22Rv1 (cell line): ENCODE measurements at regions not wholly inside any gene's neighbourhood (a gene's known extent, or its start where the extent isn't known, plus 50 kb on each side); places are given as distances from the start of the nearest gene placed in this dataset.

Experiments used
- H3K27ac ChIP-seq: fragments of 450-650 bp; 2 replicates; pipeline ENCODE4 v1.5.1; 2017
- ZFX ChIP-seq: fragments of 450-650 bp; IDR thresholded peaks from 2 replicates; pipeline ENCODE4 v1.6.1; 2017; ENCODE audit warnings: antibody characterized with exemption, borderline replicate concordance
- TF ChIP-seq, protein P1 (sequence below): fragments of 450-650 bp; IDR thresholded peaks from 2 replicates; pipeline ENCODE4 v1.5.1; 2017; ENCODE audit warnings: mild to moderate bottlenecking

DNA sequence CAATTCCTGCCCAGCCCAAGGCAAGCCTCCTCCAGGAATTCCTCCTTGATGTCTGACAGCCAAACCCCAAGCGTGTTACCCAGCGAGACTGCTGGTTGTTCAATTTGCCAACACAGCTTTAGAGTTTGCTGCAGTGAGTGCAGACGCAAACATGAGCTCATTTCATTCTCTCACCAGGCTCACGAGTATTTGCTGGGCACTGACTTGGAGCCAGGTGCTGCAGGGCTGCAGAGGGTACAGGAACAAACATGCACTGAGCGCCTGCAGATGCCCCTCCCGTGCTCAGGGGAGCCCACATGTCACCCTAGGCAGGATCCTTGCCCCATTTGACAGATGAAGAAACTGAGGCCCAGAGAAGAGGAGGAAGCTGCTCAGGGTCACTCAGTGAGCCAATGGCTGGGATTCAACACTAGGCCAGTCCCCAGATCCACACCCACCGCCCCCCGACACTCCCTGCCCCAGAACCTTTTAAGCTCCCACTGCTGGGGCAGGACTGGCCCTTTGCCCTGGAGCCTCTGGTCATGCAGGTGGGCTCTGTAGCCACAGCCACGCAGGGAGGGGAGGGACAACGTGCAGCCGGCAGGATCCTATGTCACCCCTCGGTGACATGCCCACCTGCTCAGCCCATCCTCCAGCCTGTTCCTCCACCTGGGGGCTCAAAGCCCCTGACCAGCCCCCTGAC, 363.7 kb downstream of the MATN1 start:
- TF ChIP-seq ZFX = no peak
- TF ChIP-seq, protein P1, sequence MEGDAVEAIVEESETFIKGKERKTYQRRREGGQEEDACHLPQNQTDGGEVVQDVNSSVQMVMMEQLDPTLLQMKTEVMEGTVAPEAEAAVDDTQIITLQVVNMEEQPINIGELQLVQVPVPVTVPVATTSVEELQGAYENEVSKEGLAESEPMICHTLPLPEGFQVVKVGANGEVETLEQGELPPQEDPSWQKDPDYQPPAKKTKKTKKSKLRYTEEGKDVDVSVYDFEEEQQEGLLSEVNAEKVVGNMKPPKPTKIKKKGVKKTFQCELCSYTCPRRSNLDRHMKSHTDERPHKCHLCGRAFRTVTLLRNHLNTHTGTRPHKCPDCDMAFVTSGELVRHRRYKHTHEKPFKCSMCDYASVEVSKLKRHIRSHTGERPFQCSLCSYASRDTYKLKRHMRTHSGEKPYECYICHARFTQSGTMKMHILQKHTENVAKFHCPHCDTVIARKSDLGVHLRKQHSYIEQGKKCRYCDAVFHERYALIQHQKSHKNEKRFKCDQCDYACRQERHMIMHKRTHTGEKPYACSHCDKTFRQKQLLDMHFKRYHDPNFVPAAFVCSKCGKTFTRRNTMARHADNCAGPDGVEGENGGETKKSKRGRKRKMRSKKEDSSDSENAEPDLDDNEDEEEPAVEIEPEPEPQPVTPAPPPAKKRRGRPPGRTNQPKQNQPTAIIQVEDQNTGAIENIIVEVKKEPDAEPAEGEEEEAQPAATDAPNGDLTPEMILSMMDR = no peak

DNA sequence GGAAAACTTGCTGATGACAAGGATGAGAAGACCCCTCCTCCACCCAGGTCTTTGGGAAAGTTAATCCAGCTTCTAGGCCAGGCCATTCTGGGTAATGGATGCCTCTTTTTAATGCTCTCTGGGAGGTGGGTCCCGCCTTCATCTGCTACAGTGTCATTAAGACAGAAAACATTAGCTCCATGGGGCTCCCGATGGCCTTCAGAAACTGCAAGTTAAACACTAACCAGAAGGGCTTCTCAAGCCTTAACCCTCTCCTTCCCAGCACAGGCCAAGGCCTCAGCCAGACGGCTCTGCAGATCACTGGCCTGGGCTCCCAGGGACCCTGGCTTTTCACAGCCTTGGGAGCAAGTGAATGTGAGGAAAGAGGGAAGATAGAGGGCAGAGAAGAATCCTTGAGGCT, 364.9 kb downstream of the MATN1 start:
- no peak for TF ChIP-seq ZFX
- TF ChIP-seq, protein P1 = no peak
- H3K27ac ChIP-seq = no peak overlapping the region

More for the DNA sequence above, 363.7 kb downstream of the MATN1 start:
- H3K27ac ChIP-seq = no peak overlapping the region

DNA sequence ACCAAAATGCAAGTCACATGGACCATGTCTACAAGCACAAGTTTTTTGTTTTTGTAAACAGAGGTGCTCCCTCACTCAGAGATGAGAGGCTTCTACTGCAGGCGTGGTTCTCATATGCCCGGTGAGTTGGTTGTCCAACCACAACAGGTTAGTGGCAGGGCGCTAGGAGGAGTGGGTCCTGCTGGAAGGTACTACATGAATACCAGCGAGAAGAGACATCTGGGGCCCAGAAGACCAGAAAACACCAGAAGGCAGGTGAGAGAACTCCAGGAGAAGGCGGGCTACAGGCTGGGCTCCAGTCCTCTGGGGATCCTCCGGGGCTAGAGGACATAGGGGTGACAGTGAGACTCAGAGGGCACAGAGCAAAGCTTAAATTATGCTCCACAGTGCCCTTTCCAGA, 366.5 kb downstream of the MATN1 start:
- H3K27ac ChIP-seq = no peak overlapping the region
- no peak for TF ChIP-seq ZFX
- TF ChIP-seq, protein P1 = no peak

DNA sequence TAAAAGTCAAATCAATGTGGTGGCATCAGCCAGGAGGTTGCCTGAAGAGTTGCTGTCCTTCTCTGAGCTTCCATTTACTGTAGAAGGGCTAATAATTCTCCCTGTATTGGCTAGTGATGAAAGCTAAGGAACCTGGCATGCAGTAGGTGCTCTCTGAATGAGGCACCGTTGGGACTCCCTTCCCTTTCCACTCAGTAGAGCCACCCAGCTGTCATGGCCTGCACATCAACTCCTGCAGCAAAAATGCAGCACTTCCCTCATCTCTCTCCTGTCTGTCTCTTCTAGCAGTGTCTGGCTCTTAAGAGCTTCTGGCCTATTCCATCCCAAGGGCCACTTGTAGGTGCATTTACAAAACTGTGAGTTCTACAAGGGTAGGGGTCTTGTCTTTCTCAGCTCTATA, 369.0 kb downstream of the MATN1 start:
- no peak overlapping the region for H3K27ac ChIP-seq
- TF ChIP-seq, protein P1 = no peak
- no peak for TF ChIP-seq ZFX

DNA sequence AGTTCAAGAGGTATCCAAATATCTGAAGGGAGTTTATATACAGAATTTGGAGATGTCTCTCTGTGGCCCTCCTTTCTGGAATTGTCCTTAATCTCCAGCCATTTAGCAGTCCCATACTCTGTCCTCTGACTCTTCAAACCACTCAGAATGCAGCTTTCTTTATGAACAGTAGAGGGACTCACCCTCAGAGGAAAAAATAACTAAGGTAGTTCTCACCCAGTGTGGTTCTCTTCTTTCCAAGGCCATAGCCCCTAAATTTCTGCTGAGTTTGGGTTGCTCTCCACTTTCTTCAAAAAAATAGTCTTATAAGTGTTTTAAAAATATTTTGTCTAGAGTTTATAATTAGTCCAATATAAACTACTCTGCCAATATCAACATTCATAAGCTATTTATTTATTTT, 369.7 kb downstream of the MATN1 start:
- no peak for TF ChIP-seq ZFX
- TF ChIP-seq, protein P1 = no peak
- H3K27ac ChIP-seq = no peak overlapping the region

DNA sequence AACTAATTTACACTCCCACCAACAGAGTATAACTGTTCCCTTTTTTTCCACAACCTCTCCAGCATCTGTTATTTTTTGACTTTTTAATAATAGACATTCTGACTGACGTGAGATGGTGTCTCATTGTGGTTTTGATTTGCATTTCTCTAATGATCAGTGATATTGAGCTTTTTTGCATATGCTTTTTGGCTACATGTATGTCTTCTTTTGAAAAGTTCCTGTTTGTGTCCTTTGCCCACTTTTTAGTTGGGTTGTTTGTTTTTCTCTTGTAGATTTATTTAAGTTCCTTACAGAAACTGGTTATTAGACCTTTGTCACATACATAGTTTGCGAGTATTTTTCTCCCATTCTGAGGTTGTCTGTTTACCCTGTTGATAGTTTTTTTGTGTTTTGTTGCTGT, 375.2 kb downstream of the MATN1 start:
- H3K27ac ChIP-seq = no peak overlapping the region
- TF ChIP-seq ZFX = no peak
- TF ChIP-seq, protein P1 = no peak

DNA sequence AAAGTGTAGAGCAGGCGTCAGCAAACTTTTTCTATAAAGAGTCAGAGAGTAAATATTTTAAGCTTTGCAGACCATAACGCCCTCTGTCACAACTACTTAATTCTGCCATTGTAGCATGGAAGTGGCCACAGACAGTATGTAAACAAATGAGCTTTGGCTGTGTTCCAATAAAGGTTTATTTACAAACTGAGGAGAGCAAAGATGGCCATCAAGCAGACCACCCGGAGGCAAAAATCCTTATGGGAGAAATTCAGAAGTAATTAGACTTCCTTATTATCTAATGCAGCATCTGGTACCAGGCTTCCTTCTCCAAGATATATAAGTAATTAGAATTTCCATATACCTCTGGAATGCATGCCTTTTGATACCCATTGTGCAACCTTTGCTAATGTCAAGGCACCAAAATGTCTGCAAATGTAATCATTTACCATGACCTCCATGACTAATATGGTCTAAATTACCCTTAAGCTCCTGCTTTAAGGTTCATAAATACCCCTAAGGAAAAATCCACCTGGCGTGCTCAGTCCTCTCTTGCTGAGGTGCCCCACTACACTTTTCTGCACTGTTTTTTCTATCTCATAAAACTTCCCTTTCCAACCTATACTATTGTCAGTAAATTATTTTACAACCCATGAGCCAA, 377.8 kb downstream of the MATN1 start:
- no peak overlapping the region for H3K27ac ChIP-seq
- no peak for TF ChIP-seq ZFX
- TF ChIP-seq, protein P1 = no peak
